K562 (cell line): ENCODE measurements at regions not wholly inside any gene's neighbourhood (a gene's known extent, or its start where the extent isn't known, plus 50 kb on each side); places are given as distances from the start of the nearest gene placed in this dataset.

Experiments used
- ATAC-seq: fragments of 200-7000 bp; cut with Tn5 transposase; 3 replicates; pipeline ENCODE4 v1.9.1; 2020; ENCODE audit warnings: moderate library complexity
- BruUV-seq: library from RNA; stranded (reverse); fragments of 400-500 nt; replicated peaks from 2 replicates; lab custom pipeline; 2021; lab: Mats Ljungman, UMichigan
- CTCF ChIA-PET: fragments of 300-600 bp; formaldehyde crosslinking; extraction: SDS; loops from one replicate; lab custom pipeline; 2021; ENCODE audit warnings: low intra/inter-chr PET ratio; lab: Yijun Ruan, JAX
- POLR2A ChIA-PET: fragments of 300-600, 350-650 bp; sonication (Branson Sonifier 250); formaldehyde crosslinking; extraction: SDS; loops from one replicate; lab custom pipeline; 2021; ENCODE audit warnings: antibody characterized with exemption, inconsistent platforms; lab: Yijun Ruan, JAX
- DNase-seq, 4 experiments: peaks; one replicate each; pipeline versions ENCODE4 v3.0.0 to v3.0.0-alpha.2; 2011 to 2018; ENCODE audit warnings: low spot score in 3 of 4, mixed read lengths in 3 of 4; ENCODE audit errors: extremely low read depth in 1 of 4
- FAIRE-seq: peaks from 2 replicates; lab custom pipeline; 2011; peaks lifted over from hg19 to GRCh38; lab: Jason Lieb, UNC
- H2AFZ ChIP-seq: 2 replicates; pipeline ENCODE4 v1.6.0; 2011; ENCODE audit warnings: low read depth, low read length, control low read depth, inconsistent platforms
- H3K27ac ChIP-seq: fragments of 200-600 bp; 3 replicates; pipeline ENCODE4 v1.8.0; 2011; ENCODE audit warnings: low read depth, mild to moderate bottlenecking, control low read depth, inconsistent platforms, low read length, moderate library complexity, mixed read lengths; ENCODE audit errors: extremely low read depth
- H3K27me3 ChIP-seq, 2 experiments: fragments of 300-600 bp in 1 of 2; 2 replicates in 1 of 2; 3 replicates in 1 of 2; pipeline versions ENCODE4 v1.6.0 to v1.8.0; 2011; ENCODE audit warnings: inconsistent platforms in 2 of 2, low read length in 2 of 2, mild to moderate bottlenecking in 1 of 2, mixed read lengths in 1 of 2, moderate library complexity in 1 of 2; ENCODE audit not compliant: control insufficient read depth in 2 of 2, insufficient read depth in 2 of 2
- H3K36me3 ChIP-seq: fragments of 300-600 bp; 3 replicates; pipeline ENCODE4 v1.8.0; 2011; ENCODE audit warnings: mild to moderate bottlenecking, low read length, inconsistent platforms; ENCODE audit not compliant: control insufficient read depth, insufficient read depth
- H3K4me1 ChIP-seq, 2 experiments: fragments of 200-600 bp in 1 of 2; replicated peaks in 1 of 2; 2 replicates in 1 of 2; 3 replicates in 1 of 2; pipeline versions ENCODE4 v1.5.1 to v1.8.0; 2011; ENCODE audit warnings: inconsistent platforms in 2 of 2, low read length in 2 of 2, mild to moderate bottlenecking in 1 of 2, mixed read lengths in 1 of 2, moderate library complexity in 1 of 2; ENCODE audit not compliant: control insufficient read depth in 2 of 2, insufficient read depth in 2 of 2
- H3K4me2 ChIP-seq: 2 replicates; pipeline ENCODE4 v1.6.1; 2011; ENCODE audit warnings: low read length, control low read depth, inconsistent platforms, mixed read lengths; ENCODE audit not compliant: insufficient read depth
- H3K4me3 ChIP-seq: fragments of 200-600 bp; sonication (generic), shearing (Covaris generic); 2 replicates; pipeline ENCODE4 v1.5.1; 2016; ENCODE audit warnings: control low read depth, inconsistent platforms
- H3K79me2 ChIP-seq: fragments of 200-600 bp; 3 replicates; pipeline ENCODE4 v1.8.0; 2011; ENCODE audit warnings: low read length, inconsistent platforms; ENCODE audit not compliant: control insufficient read depth, insufficient read depth
- H3K9ac ChIP-seq, 2 experiments: 2 replicates each; pipeline versions ENCODE4 v1.6.0 to v1.6.1; 2011; ENCODE audit warnings: low read depth in 2 of 2, low read length in 2 of 2, control low read depth in 1 of 2, inconsistent platforms in 1 of 2, mild to moderate bottlenecking in 1 of 2, mixed read lengths in 1 of 2; ENCODE audit not compliant: insufficient read depth in 1 of 2
- H3K9me1 ChIP-seq: one replicate; pipeline ENCODE4 v1.6.0; 2011; ENCODE audit warnings: inconsistent platforms, mild to moderate bottlenecking, low read length, moderate library complexity; ENCODE audit not compliant: control insufficient read depth, insufficient read depth
- H3K9me3 ChIP-seq: replicated peaks from 2 replicates; pipeline ENCODE4 v1.5.1; 2011; ENCODE audit warnings: low read depth, low read length, inconsistent platforms; ENCODE audit not compliant: control insufficient read depth, insufficient read depth
- H4K20me1 ChIP-seq: replicated peaks from 2 replicates; pipeline ENCODE4 v1.6.1; 2011; ENCODE audit warnings: low read length, inconsistent platforms, mixed read lengths; ENCODE audit not compliant: control insufficient read depth, insufficient read depth
- ARID1B ChIP-seq: fragments of 450-650 bp; IDR thresholded peaks from 2 replicates; pipeline ENCODE4 v1.6.1; 2016; ENCODE audit warnings: antibody characterized with exemption, mild to moderate bottlenecking, inconsistent platforms
- ATF7 ChIP-seq: fragments of 450-650 bp; IDR thresholded peaks from 2 replicates; pipeline ENCODE4 v1.7.1; 2014; ENCODE audit warnings: mild to moderate bottlenecking, moderate library complexity
- BHLHE40 ChIP-seq: IDR thresholded peaks from 2 replicates; pipeline ENCODE4 v1.6.1; 2011; ENCODE audit warnings: low read length, improper control_type of control experiment
- CBX5 ChIP-seq: IDR thresholded peaks from 2 replicates; pipeline ENCODE4 v1.6.1; 2014; ENCODE audit warnings: low read depth, borderline replicate concordance
- CTBP1 ChIP-seq: fragments of 450-650 bp; IDR thresholded peaks from 2 replicates; pipeline ENCODE4 v1.6.1; 2016; ENCODE audit warnings: borderline replicate concordance
- DACH1 ChIP-seq: fragments of 450-650 bp; IDR thresholded peaks from 2 replicates; pipeline ENCODE4 v1.6.1; 2018; ENCODE audit not compliant: partially characterized antibody
- PTTG1 ChIP-seq: fragments of 450-650 bp; IDR thresholded peaks from 2 replicates; pipeline ENCODE4 v1.6.1; 2016; ENCODE audit warnings: low read depth, mild to moderate bottlenecking, missing genetic modification characterization, missing compliant biosample characterization
- TAF7 ChIP-seq: fragments of 450-650 bp; IDR thresholded peaks from 2 replicates; pipeline ENCODE4 v1.6.1; 2016; ENCODE audit warnings: missing genetic modification characterization, missing compliant biosample characterization
- ZBTB26 ChIP-seq: fragments of 450-650 bp; formaldehyde crosslinking; IDR thresholded peaks from 2 replicates; pipeline ENCODE4 v1.4.0; 2022; ENCODE audit warnings: missing genetic modification characterization
- ZBTB34 ChIP-seq: fragments of 250-450 bp; sonication (Bioruptor Pico); IDR thresholded peaks from 2 replicates; pipeline ENCODE4 v1.8.0; 2021; ENCODE audit warnings: mild to moderate bottlenecking, moderate library complexity
- ZNF316 ChIP-seq: fragments of 450-650 bp; IDR thresholded peaks from 2 replicates; pipeline ENCODE4 v1.6.1; 2016
- ZNF384 ChIP-seq: IDR thresholded peaks from 2 replicates; pipeline ENCODE4 v1.6.1; 2012; ENCODE audit warnings: low read depth, low read length, improper control_type of control experiment
- ZNF77 ChIP-seq: fragments of 250-450 bp; sonication (Bioruptor Pico); IDR thresholded peaks from 2 replicates; pipeline ENCODE4 v1.5.0; 2020
- WGBS: fragments of 100-300 bp; shearing (Covaris generic); methylation state at CpG from one replicate; pipeline ENCODE4 v1.1.6; 2016; ENCODE audit warnings: low coverage, mixed read lengths; ENCODE audit not compliant: insufficient coverage; ENCODE audit errors: missing lambda C conversion rate; 5-methylcytosine and 5-hydroxymethylcytosine counted together
- in situ Hi-C: fragments of 300-500 bp; cut with MboI; formaldehyde crosslinking; loops from 4 replicates; pipeline ENCODE4 v1.15.0; 2018; ENCODE audit warnings: inconsistent platforms, mixed read lengths
- intact Hi-C: fragments of 100-400 bp; cut with micrococcal nuclease; formaldehyde crosslinking; loops from 2 replicates; pipeline ENCODE4 v1.14.2; 2022

- TF ChIP-seq ZBTB34 (CRISPR knock-in tag) (no peak), CTBP1 (no peak), ATF7 (no peak), CBX5 (no peak), ZNF384 (no peak)
These were observed 304.9 kb downstream of the IPMK start (continued) for GRCh38 chr10:57962839-57963238.

- in situ Hi-C loops (no loop called here), intact Hi-C loops (no loop called here)
- DNase-seq (no peak), ATAC-seq (no peak), FAIRE-seq (no peak)
- WGBS = 0% methylated on average over 2 of the region's 2 CpGs
- POLR2A ChIA-PET = no interaction called here
- CTCF ChIA-PET = no interaction called here
- H3K9me1 ChIP-seq = no peaks in the 10 kb centered on the region
- no peaks in the 10 kb centered on the region for H3K4me1 ChIP-seq
- TF ChIP-seq DACH1 (no peak), TAF7 (tag) (no peak), ARID1B (no peak), ZNF77 (no peak), BHLHE40 (no peak), ZBTB26 (CRISPR knock-in tag) (no peak), PTTG1 (no peak), ZNF316 (no peak)
- no peak overlapping the region for H3K27ac ChIP-seq
- H3K36me3 ChIP-seq = no peaks in the 10 kb centered on the region
- H3K9me3 ChIP-seq = no peaks in the 10 kb centered on the region
- no TSS peak for BruUV-seq
- H2AFZ ChIP-seq = no peak overlapping the region
- H3K4me2 ChIP-seq = no peak overlapping the region
- no peaks in the 10 kb centered on the region for H3K27me3 ChIP-seq
- H4K20me1 ChIP-seq = no peaks in the 10 kb centered on the region
- no peak overlapping the region for H3K4me3 ChIP-seq
- H3K9ac ChIP-seq = no peak overlapping the region
- H3K79me2 ChIP-seq = no peaks in the 10 kb centered on the region
These were observed 306.2 kb downstream of the IPMK start for GRCh38 chr10:57961487-57961886.
